Epidermal melanocyte (primary cell): ENCODE measurements at regions not wholly inside any gene's neighbourhood (a gene's known extent, or its start where the extent isn't known, plus 50 kb on each side); places are given as distances from the start of the nearest gene placed in this dataset.
"Not testable (repeated sequence)": the region's sequence is repeated elsewhere in the genome, so short reads cannot be mapped to it uniquely, and the experiment has no call there.

Experiments
- DNase-seq: peaks from one replicate; pipeline ENCODE4 v3.0.0; 2011; ENCODE audit warnings: low spot score; ENCODE audit not compliant: insufficient read length

- DNase-seq: not testable (repeated sequence)
Observed at GRCh38 chr15:54749461-54749860, 447.3 kb downstream of the RSL24D1 start.

- no peak for DNase-seq
Observed at GRCh38 chr15:54722342-54722986, 474.3 kb downstream of the RSL24D1 start.

- no peak for DNase-seq
Observed at GRCh38 chr15:54719325-54719724, 477.4 kb downstream of the RSL24D1 start.

GRCh38 chr15:54707805-54708752 lies 488.7 kb downstream of the RSL24D1 start:
- no peak for DNase-seq

- no peak for DNase-seq
Observed at GRCh38 chr15:54687628-54688027, 509.1 kb downstream of the RSL24D1 start.
